ENCODE measurements at regions not wholly inside any gene's neighbourhood (a gene's known extent, or its start where the extent isn't known, plus 50 kb on each side); places are given as distances from the start of the nearest gene placed in this dataset.

- intact Hi-C loops (cut with micrococcal nuclease) = no loop called here
- H3K79me2 ChIP-seq (ENCODE audit: control insufficient read depth, insufficient read depth, low read length) = no peaks in the 10 kb centered on the region
- no peaks in the 10 kb centered on the region for H3K4me1 ChIP-seq (ENCODE audit: control insufficient read depth, extremely low read depth, insufficient read depth, low read length)
- H4K20me1 ChIP-seq (replicated peaks; ENCODE audit: control insufficient read depth, extremely low read depth, insufficient read depth, low read length) = no peaks in the 10 kb centered on the region
- no peak overlapping the region for H3K4me3 ChIP-seq (replicated peaks in 1 of 3; ENCODE audit: insufficient read depth in 1 of 3, low read depth in 1 of 3, low read length in 3 of 3)
- ChIA-PET CTCF (no interaction called here), POLR2A (no interaction called here)
- no peaks in the 10 kb centered on the region for H3K9me1 ChIP-seq (replicated peaks; ENCODE audit: control insufficient read depth, extremely low read depth, insufficient read depth, low read length)
- no TSS peak for BruUV-seq (replicated peaks)
- no peak overlapping the region for H3K9ac ChIP-seq (replicated peaks; ENCODE audit: extremely low read depth, insufficient read depth, low read length)
- H3K9me3 ChIP-seq (replicated peaks; ENCODE audit: control insufficient read depth, insufficient read depth, low read length) = no peaks in the 10 kb centered on the region
- H3K27ac ChIP-seq (ENCODE audit: insufficient read depth, low read depth, low read length) = no peak overlapping the region
- no peak overlapping the region for H2AFZ ChIP-seq (ENCODE audit: low read depth, low read length)
- no peaks in the 10 kb centered on the region for H3K36me3 ChIP-seq (ENCODE audit: control insufficient read depth in 2 of 2, extremely low read depth in 1 of 2, insufficient read depth in 2 of 2, low read length in 2 of 2)
- dilution Hi-C loops (cut with MboI; ENCODE audit: extremely low pct_ligation_motif_present, low sequenced_read_pairs) = no loop called here
- H3K4me2 ChIP-seq (ENCODE audit: insufficient read depth, low read length) = no peak overlapping the region
- H3K27me3 ChIP-seq (ENCODE audit: control insufficient read depth in 2 of 2, insufficient read depth in 2 of 2, low read length in 2 of 2) = no peaks in the 10 kb centered on the region
- TF ChIP-seq CTCF (IDR thresholded peaks at IDR 0.05; ENCODE audit: extremely low read depth in 1 of 2, insufficient read depth in 1 of 2, low read depth in 1 of 2, low read length in 2 of 2) (no peak), GATA2 (IDR thresholded peaks at IDR 0.05; ENCODE audit: insufficient read depth, insufficient read length, low read depth, low read length) (no peak), MYC (IDR thresholded peaks at IDR 0.05; ENCODE audit: low read depth, low read length) (no peak), JUN (IDR thresholded peaks at IDR 0.05; ENCODE audit: borderline replicate concordance, insufficient read depth, insufficient read length, low read depth) (no peak), MAX (IDR thresholded peaks at IDR 0.05; ENCODE audit: insufficient read depth, insufficient read length) (no peak), POLR2AphosphoS5 (IDR thresholded peaks at IDR 0.05; ENCODE audit: insufficient read depth, low read depth, low read length) (no peak), POLR2A (IDR thresholded peaks at IDR 0.05; ENCODE audit: low read depth, low read length) (no peak), FOS (IDR thresholded peaks at IDR 0.05; ENCODE audit: borderline replicate concordance, insufficient read depth, low read length) (no peak), EZH2 (IDR thresholded peaks at IDR 0.05; ENCODE audit: borderline replicate concordance, low read depth, low read length, severe bottlenecking) (no peak)
- DNase-seq (ENCODE audit: low read depth, low spot score) (no peak), FAIRE-seq (no peak)
Observed at GRCh38 chr12:66960006-66960405, 281.1 kb upstream of the GRIP1 start.
